Sigmoid colon (tissue), 4 donors: ENCODE measurements at regions not wholly inside any gene's neighbourhood (a gene's known extent, or its start where the extent isn't known, plus 50 kb on each side); places are given as distances from the start of the nearest gene placed in this dataset.

Experiments used
- CTCF ChIP-seq, 4 experiments: fragments of 450-650 bp in 3 of 4; fragments of 200-600 bp in 1 of 4; IDR thresholded peaks; one replicate each; pipeline ENCODE4 v1.5.1; 2016 to 2019; ENCODE audit warnings: antibody characterized with exemption in 4 of 4, mild to moderate bottlenecking in 3 of 4, moderate library complexity in 2 of 4
- POLR2AphosphoS5 ChIP-seq, 4 donors: sonication (generic); formaldehyde crosslinking; IDR thresholded peaks; one replicate each; pipeline ENCODE4 v1.6.1; 2017; ENCODE audit warnings: antibody characterized with exemption in 4 of 4

DNA sequence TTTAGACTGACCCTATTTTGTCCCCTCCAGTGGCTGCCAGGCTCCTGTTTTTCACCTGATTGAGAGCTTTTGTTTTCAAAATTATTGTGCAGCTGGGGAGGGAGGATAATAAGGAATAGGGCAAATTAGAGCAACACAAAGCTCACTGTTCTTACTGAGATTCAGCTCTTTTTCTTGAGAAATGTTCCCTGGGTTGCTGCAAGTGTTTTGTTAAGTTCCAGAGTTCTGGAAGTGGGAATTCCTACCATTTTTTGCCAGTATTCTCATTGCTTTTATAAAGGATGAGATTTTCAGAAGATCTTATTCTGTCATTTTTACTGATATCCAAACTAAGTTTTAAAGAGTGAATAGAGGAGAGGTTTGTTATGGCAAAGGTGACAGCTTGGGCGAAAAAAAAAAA is 417.7 kb downstream of the SIPA1L2 start:
- TF ChIP-seq POLR2AphosphoS5 (IDR thresholded peaks at IDR 0.05) = no peak
- no peak for TF ChIP-seq CTCF (IDR thresholded peaks at IDR 0.05)
